SKM-1 treated with dmso at 0.1 percent for 144 hours (cell line): ENCODE measurements at regions not wholly inside any gene's neighbourhood (a gene's known extent, or its start where the extent isn't known, plus 50 kb on each side); places are given as distances from the start of the nearest gene placed in this dataset.
"Not testable (repeated sequence)": the region's sequence is repeated elsewhere in the genome, so short reads cannot be mapped to it uniquely, and the experiment has no call there.

Experiments used
- DNase-seq: peaks from one replicate; lab custom pipeline; 2025; ENCODE audit not compliant: unreplicated experiment; lab: John Stamatoyannopoulos, UW

DNA sequence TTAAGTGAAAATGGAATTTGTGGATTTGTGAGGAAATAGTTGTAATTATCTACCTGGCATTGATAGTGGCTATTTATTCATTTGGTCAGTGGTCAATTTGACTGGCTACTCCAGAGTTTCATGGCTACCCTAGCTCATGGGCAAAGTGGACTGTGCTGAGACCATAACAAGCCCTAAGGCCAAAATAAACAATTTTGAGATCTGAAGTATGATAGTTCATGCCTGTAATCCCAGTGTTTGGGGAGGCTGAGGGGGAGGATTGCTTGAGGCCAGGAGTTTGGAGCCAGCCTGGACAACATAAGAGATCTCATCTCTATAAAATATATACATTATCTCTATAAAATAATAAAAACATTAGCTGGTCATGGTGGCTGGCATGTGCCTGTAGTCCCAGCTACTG, 311.7 kb downstream of the HIVEP2 start:
- DNase-seq = no peak

DNA sequence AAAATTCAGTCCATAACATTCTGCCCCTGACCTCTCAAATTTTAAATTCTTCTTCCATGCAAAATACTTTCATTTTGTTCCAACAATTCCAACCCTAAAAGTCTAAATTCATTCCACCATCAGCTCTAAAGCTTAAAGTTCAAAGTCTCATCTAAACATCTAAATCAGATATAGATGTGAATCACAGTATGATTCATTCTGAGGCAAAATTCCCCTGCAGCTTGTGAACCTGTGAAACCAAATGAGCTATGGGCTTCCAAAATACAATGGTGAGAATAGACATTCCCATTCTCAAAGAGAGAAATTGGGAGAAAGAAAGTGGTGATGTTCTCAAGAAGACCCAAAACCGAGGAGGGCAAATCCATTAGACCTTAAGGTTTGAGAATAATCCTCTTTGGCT, 309.8 kb downstream of the HIVEP2 start:
- no peak for DNase-seq

DNA sequence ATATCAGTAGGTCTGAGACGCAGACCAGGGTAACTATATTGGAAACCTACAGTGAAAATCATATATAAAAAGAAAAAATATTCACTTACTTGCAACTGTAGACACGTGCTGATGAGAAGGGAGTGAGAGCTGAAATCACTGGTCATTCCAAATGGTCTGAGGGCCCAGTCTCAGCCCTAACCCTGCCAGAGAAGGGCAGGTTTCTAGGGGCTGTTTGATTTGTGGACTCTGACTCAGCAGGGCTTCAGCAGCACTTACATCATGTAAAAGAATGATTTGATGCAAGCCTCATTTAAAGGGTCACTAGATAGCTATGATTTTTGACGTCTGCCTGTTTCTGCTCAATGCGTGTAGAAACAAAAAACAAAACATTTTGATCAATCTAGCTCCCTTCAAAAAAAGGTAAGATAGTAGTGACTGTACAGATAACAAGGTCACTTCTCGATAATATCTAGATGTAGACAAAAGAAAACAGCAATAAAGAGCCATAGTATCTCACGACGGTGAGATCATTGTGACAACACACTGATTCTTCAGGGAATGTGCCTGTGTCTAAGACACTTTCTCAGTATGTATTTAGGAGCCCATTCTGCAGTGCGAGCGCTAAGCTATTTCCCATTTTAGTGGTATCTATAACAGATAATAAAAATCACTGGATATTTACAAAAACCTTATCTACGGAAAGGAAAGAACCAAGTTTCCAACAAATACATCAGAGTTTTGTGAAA, 307.2 kb downstream of the HIVEP2 start:
- no peak for DNase-seq

DNA sequence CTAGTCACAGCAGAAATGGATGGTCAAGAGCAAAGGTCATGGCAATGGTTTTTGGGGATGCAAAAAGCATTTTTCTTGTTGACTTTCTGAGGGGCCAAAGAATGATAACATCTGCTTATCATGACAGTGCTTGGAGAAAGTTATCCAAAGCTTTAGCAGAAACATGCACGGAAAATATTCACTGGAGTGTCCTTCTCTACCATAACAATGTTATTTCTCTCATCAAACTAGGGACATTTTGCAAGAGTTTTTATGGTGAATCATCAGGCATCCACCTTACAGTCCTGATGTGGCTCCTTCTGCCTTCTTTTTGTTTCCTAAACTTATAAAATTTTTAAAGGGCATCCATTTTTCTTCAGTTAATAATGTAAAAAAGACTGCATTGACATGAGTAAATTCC, 302.3 kb downstream of the HIVEP2 start:
- no peak for DNase-seq

DNA sequence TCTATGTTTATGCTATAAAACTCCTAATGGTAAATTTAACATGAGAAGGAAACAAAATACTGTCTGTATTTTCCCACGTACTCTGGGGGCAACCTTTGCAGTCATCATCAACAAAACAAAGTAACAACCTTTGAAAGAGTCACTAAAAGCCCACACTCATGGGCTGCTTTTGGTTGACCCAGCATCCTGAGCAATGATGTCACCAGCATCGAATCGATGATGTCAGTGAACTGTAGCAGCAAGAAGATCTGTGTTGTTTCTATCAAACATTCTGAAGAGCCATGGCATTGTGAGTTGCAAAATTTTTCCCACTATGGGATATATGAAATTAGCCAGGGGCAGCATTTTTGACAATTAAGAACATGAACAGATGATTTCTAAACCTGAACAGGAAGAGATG, 300.1 kb downstream of the HIVEP2 start:
- no peak for DNase-seq

DNA sequence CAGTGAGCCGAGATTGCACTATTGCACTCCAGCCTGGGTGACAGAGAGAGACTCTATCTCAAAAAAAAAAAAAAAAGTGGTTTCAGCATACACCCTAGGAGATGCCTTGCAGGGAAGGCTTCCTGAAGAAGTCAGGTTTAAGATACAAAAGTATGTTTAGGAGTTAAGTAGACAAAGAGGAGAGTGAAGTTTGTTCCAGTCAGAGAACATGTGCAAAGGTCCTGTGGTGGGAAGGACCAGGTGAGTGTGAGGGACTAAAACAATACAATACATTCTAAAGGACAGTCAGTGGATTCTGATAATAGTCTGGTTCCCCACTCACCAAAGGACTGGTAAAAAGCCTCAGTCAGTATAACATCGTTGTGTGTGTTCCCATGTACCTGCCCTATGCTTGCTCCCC, 299.3 kb downstream of the HIVEP2 start:
- DNase-seq = no peak

DNA sequence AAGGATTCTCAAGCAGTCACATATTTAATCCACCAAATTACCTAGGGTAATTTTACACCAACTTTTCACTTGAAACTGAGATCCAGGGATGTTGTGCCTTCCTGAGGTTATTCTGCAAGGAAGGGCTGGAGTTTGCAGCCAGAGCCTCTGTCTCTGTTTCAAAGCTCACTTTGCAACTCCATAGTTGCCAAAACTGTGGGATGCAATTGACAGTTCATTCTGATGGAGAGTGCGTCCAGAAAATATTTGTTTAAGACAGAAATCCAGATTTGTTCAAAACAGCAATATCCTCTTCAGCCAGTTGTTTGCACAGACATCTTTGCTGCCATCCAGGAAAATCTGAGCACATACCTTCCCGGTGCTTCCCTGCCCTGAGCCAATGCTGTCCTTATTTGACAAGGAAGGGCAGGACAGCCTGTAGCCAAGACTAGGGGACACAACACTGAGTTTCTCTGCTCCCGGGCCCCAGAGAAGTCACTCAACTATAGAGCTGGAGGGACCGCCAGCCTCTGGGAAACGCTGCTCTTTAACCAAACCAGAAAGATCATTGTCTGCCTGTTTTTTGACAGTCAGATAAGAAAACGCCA, 297.4 kb downstream of the HIVEP2 start:
- no peak for DNase-seq

DNA sequence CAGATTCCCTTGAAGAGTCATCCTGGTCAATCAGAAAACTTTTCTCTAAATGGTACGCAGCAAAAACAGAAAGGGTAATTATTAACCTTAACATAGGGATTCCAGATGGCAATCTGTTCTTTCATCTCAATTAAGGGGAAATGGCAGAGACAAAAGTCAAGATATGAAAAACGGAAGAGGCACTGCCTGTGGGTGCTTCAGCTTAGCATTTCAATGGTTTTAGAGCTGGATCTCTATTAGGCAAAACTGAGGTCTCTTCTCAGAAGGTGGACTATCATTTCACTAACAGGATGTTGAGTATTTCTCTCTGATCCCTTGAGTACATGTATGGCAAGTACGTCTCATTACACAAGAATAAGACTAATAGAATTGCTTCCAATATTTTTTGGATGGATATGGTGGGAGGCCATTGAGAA, 296.9 kb downstream of the HIVEP2 start:
- DNase-seq = no peak

DNA sequence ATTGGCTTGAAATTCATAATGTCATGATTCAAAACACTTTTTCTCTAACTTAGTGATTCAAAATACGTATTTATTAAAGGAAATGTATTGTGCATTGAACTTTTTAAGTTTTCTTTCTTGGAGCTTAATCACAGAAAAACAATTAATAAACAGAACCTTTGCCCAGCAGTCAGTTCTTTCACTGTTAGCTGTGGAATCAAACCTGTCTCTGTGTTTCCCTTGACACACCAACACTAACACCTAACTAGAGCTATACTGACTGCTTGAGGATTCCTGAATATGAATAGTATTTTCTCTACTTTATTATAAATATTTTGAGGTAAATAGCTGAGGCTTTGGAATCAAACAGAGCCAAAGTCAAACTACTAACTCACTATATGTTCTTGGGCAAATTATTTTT, 296.4 kb downstream of the HIVEP2 start:
- no peak for DNase-seq

DNA sequence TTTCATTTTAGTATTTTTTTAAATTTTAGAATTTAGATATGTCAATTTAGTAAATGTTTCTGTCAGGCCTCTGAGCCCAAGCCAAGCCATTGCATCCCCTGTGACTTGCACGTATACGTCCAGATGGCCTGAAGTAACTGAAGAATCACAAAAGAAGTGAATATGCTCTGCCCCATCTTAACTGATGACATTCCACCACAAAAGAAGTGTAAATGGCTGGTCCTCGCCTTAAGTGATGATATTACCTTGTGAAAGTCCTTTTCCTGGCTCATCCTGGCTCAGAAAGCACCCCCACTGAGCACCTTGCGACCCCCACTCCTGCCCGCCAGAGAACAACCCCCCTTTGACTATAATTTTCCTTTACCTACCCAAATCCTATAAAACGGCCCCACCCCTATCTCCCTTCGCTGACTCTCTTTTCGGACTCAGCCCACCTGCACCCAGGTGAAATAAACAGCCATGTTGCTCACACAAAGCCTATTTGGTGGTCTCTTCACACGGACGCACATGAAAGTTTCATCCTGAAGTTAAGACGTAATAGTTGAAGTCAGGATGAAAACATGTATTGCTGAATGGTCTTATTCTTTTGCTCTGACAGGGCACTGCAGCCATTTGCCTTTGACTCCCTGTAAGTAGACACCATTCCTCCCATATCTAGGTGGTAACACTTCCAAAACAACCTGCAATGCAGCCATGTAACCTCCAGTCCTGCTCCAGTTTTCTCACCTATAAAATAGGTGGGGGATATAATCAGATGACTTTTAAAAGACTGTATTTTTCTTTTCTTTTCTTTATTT, 295.3 kb downstream of the HIVEP2 start:
- not testable (repeated sequence) for DNase-seq

DNA sequence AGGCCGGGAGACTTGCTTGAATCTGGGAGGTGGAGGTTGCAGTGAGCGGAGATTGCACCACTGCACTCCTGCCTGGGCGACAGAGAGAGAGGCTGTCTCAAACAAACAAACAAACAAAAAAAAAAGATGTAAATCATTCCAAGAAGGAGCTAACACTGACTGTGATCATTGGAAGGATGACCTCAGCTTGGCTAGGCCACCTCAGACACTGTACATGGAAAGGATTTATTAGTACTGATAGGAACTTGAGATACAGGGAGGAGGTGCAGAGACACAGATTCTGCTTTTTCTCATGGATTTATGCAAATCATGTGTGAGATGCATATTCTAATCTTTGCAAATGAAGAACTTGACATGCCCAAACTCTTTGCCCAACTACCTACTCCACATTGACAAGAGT, 293.6 kb downstream of the HIVEP2 start:
- no peak for DNase-seq

DNA sequence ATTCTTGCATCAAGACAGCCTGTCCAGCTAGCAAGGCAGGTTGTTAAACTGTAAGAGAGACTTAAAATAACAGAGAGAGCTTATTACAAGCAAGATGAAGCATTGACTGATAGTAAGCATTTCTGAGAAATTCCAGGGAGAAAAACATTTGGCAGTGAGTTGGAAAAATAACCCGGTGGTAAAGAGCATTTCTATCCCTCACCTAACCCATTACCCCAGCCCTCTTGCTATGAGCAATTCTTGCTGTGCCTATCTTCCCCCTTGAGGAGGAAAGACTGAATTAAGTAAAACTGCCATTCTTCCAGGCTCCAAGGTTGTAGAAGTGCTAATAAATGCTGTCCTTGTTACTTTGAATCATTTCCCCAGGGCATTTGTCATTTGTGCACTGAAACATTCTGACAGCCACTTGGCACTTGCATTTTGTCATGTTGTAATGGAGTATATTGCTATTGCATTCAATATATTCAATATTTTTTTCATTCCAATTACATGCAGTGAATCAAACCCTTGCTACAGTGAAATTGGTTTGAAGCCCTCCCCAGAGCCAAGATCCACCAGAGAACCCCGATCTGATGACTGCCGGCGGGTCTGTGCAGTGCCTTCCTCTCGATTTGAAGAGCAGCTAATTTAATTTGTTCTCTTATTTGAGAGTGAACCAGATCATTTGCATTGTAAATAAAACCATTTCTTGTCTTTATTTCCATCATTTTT, 291.1 kb downstream of the HIVEP2 start:
- no peak for DNase-seq

DNA sequence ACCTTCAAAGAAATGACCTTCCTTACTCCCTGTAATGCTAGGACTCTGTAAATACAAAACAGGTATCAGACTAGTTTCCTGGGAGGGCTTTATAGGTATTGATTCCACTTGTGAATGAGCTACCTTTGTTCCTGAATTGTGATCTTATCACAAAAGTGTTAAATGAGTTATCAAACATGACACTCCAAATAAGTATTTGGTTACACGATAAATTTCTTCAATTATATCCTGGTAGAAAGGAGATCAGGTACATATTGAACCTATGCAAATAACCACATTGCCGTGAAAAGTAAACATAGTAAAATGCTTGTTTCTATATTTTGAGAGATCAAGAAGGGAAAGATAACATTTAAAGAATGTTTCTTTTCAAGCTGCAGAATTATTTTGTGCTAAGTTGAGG, 285.3 kb downstream of the HIVEP2 start:
- DNase-seq = no peak

DNA sequence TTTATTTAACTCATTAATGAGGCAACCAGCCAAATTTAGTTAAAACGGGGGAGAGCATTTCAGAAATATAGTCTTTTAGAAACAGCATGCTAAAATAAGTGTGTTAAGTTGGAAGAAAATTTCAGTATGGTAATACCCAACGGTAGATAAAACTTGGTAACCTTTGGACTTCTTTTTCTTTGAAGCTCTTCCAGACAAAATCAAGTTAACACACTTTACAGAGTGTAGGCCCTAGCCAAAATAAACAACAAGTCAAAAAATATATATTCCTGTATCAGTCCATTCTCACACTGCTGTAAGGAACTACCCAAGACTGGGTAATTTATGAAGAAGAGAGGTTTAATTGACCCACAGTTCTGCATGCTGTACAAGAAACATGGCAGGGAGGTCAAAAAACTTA, 279.6 kb downstream of the HIVEP2 start:
- DNase-seq = no peak

DNA sequence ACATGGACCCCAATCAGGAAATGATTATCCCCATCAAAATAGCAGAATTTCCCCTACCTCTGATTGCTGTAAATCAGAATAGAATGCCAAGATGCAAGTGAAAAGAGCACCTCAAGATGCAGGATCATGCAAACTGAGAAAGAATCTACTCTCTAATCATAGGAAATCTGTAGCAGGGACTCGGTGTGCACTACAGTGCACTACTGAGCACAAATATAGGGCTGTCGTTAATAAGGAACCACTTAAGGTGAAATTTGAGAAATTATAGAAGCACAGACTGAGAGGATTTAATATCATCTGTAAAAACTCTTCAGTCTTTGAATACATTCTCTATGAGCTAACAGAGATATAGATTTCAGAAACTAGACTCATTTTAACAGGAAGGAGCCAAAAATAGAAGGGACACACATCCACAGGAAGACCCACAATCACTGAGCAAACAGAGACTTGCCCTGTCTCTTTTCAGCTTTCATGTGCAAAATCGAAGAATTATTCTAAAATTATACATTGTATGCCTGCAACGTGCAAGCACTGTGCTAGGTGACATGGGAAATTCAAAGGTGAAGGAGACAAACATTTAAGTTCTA, 278.3 kb downstream of the HIVEP2 start:
- no peak for DNase-seq

DNA sequence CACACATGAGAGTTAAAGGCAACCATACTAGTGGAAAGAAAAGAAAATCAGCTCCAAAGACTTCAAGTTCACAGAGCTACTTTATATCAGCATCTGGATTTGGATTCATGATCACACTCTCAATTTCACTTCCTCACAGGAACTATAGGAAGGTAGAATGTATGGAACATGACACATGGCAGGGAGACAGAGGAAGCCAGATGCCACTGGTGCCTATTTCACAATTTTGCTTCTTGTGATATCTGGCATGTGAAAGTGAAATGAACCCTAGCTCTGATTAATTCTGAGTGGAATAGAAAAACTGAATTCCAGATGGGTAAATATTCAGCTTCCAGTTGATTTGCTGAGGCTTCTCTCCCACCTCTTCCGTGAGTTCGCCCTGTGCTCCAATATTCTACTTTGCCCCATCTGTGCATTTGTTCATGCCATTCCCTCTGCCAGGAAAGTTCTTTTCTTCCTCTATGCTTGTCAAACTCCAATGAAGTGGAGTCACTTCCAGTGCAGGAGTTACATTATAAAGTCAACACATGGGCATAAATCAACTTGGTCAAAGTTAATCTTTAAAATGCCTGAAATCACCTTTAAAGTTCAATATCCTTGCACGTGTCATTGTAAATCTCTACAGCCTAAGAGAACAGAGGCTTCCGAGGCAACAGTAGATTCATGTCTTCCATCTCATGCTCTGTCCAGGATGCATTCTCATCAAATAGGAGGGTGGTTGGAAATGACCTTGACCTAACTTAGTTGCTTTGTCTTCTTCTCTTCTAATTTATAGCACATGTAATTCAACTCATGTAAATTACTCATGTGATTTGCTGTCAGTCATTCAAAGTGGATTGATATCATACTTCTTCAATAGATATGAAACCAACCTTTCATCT, 275.3 kb downstream of the HIVEP2 start:
- DNase-seq = no peak

DNA sequence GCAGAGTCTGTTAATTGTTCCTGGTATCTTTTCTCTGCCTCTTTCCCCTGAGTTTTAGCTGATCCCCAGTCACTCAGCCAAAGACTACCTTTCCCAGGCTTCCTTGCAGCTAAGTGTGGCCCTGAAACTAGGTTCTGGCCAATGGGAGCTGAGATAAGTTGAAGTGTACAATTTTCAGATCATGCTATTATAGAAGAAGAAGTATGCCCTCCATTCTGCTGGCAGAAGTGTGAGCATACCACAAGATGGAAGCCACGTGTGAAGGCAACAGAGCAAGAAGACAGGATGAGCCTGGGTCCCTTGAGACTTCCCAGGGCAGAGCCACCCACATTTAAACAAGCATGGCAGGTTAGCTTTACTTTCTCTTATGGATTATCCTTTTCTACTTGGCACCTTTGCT, 273.2 kb downstream of the HIVEP2 start:
- DNase-seq = no peak

DNA sequence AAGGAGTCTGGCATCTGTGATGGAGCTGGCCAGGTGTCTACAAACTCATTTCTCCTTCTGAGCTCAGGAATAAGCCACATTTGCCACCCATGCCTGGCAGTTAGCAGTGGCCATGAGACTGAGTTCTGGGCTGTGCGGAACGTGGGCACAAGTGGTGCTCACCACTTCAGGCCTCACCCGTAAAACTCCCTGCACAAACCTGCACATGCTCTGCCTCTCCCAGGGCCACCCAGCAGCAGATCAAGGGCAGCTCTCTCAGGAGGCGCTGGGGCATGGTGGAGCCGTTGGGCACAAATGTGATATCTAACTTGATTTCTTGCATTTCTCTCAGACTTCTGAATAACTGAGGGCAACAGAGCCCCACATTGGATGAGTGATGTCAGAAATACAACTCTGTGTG, 269.5 kb downstream of the HIVEP2 start:
- no peak for DNase-seq

DNA sequence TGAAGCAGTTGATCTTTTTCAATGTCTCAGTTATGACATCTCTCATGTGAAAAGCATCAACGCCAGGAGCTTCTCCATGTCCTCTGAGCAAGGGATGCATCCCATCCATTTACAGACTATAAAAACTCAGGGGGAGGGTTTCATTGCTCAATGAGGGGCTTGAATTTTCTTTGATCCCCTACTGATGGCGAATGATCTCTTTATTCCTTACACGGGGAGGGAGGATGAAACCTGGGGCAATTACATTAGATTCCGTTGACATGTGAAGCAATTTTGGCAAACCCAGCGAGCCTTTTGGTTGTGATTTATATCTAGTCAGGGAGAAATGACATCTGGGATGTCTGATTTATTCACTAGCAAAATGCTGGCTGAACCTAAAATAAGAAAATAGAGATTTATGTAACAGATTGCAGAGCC, 268.9 kb downstream of the HIVEP2 start:
- no peak for DNase-seq

DNA sequence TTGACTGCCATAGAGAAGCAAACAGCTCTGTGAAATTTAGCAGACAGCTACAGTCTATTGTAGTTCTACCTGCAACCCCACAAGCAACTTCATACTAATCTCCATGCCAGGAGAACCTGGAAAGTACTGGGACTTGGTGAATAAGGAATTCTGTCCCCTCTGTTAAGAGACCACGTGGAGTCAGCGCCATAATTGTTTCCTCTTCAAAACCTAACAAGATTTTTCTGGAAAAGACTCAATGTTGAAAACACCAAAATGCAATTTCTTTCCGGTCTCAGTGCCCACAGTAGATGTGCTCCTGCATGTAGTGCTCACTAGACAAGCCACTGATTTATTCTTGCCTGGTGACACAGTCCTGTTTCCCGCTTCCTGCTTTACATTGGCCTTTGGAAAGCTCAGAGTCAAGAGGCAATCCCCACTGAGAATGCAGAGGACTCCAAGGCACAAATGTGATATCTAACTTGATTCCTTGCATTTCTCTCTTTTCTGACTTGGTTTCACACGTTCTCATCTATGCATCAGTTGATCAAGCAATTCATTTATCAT, 268.3 kb downstream of the HIVEP2 start:
- no peak for DNase-seq
